Right lobe of liver (tissue), 4 donors: ENCODE measurements at regions not wholly inside any gene's neighbourhood (a gene's known extent, or its start where the extent isn't known, plus 50 kb on each side); places are given as distances from the start of the nearest gene placed in this dataset.

Experiments used
- CTCF ChIP-seq, 4 donors: fragments of 200-600 bp in 3 of 4; fragments of 450-650 bp in 1 of 4; IDR thresholded peaks; one replicate each; pipeline versions ENCODE4 v1.5.1 to v1.8.0; 2016 to 2022; ENCODE audit warnings: antibody characterized with exemption in 4 of 4, mild to moderate bottlenecking in 2 of 4
- POLR2A ChIP-seq: fragments of 450-650 bp; IDR thresholded peaks from one replicate; pipeline ENCODE4 v1.6.1; 2017; ENCODE audit warnings: antibody characterized with exemption, mild to moderate bottlenecking
- donor health status: DM: no; HTN: no; CAD: no.
- donor health status: DM: no; HTN: no; CAD: no.
- donor health status: DM: no; HTN: yes; CAD: no.

DNA sequence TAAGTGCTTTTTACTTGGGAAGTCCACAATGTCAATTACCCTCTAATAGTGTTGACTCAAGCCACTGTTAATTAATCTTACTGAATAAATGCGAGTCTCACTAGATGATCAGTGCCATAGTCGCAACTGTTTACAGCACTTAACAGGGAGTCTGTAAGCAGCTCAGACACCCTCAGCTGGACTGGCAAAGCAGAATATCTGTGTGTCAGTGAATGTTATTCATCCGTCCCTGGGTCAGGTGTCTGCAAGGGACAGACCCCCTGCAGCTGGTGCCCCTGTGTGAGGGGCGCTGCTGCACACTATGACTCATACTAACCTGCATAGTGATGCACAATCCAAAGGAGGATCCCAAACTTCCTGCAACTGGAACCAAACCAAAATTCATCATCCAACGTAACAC lies 306.5 kb downstream of the HHIPL2 start:
- no peak for TF ChIP-seq CTCF (IDR thresholded peaks at IDR 0.05)
- no peak for TF ChIP-seq POLR2A
